Uterus (tissue), 2 donors: ENCODE measurements at regions not wholly inside any gene's neighbourhood (a gene's known extent, or its start where the extent isn't known, plus 50 kb on each side); places are given as distances from the start of the nearest gene placed in this dataset.
"Not testable (repeated sequence)": the region's sequence is repeated elsewhere in the genome, so short reads cannot be mapped to it uniquely, and the experiment has no call there.

ENCODE experiments used
- POLR2A ChIP-seq, 2 donors: fragments of 450-650 bp; IDR thresholded peaks; one replicate each; pipeline ENCODE4 v1.6.1; 2016; ENCODE audit warnings: antibody characterized with exemption in 2 of 2, mild to moderate bottlenecking in 1 of 2, moderate library complexity in 1 of 2
- TF ChIP-seq, protein P1 (sequence below), 4 experiments: fragments of 200-600 bp in 2 of 4; fragments of 450-650 bp in 2 of 4; sonication (generic) in 2 of 4; IDR thresholded peaks; one replicate each; pipeline ENCODE4 v1.5.1; 2016 to 2019; ENCODE audit warnings: antibody characterized with exemption in 4 of 4, mild to moderate bottlenecking in 2 of 4, moderate library complexity in 1 of 4

DNA sequence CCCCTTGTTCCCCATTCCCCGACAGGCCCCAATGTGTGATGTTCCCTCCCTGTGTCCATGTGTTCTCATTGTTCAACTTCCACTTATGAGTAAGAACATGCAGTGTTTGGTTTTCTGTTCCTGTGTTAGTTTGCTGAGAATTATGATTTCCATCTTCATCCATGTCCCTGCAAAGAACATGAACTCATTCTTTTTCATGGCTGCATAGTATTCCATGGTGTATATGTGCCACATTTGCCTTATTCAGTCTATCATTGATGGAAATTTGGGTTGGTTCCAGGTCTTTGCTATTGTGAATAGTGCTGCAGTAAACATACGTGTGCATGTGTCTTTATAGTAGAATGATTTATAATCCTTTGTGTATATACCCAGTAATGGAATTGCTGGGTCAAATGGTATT, 229.8 kb upstream of the GLRA1 start:
- TF ChIP-seq, protein P1, sequence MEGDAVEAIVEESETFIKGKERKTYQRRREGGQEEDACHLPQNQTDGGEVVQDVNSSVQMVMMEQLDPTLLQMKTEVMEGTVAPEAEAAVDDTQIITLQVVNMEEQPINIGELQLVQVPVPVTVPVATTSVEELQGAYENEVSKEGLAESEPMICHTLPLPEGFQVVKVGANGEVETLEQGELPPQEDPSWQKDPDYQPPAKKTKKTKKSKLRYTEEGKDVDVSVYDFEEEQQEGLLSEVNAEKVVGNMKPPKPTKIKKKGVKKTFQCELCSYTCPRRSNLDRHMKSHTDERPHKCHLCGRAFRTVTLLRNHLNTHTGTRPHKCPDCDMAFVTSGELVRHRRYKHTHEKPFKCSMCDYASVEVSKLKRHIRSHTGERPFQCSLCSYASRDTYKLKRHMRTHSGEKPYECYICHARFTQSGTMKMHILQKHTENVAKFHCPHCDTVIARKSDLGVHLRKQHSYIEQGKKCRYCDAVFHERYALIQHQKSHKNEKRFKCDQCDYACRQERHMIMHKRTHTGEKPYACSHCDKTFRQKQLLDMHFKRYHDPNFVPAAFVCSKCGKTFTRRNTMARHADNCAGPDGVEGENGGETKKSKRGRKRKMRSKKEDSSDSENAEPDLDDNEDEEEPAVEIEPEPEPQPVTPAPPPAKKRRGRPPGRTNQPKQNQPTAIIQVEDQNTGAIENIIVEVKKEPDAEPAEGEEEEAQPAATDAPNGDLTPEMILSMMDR (IDR thresholded peaks at IDR 0.05) = not testable (repeated sequence)
- TF ChIP-seq POLR2A (IDR thresholded peaks at IDR 0.05) = not testable (repeated sequence)
